ENCODE measurements at regions not wholly inside any gene's neighbourhood (a gene's known extent, or its start where the extent isn't known, plus 50 kb on each side); places are given as distances from the start of the nearest gene placed in this dataset.

DNA sequence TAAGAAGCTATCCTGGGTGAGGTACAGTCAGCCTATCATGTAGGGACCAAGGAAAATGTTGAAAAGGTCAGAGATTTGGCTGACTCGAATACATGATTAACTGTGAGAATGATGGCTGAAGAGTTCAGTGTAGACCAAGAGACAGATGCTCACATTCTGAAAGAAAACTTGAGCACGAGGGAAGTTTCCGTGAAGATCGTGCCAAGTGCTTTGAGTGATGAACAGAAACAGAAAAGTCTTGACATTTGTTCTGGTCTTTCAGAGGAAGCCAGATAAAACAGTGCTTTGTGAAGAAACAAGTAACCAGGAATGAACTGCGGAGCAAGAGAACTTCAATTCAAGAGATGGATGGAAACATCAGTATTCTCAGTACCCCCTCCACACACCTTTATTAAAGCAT lies 500.3 kb upstream of the SMIM21 start:
- Mint-ChIP-seq H3K4me3 (no peak overlapping the region), H3K27ac (no peak overlapping the region), H3K36me3 (ENCODE audit: low read depth) (no peaks in the 10 kb centered on the region), H3K27me3 (no peaks in the 10 kb centered on the region), H3K9me3 (no peaks in the 10 kb centered on the region), H3K4me1 (ENCODE audit: low read depth) (no peaks in the 10 kb centered on the region)
- Histone ChIP-seq H3K27me3 (ENCODE audit: control insufficient read depth in 1 of 2, insufficient read depth in 2 of 2, low read length in 2 of 2) (no peaks in the 10 kb centered on the region), H3K4me1 (ENCODE audit: insufficient read depth, low read length) (no peaks in the 10 kb centered on the region), H3K9me3 (ENCODE audit: control insufficient read depth in 1 of 2, insufficient read depth in 1 of 2, low read length in 2 of 2) (no peaks in the 10 kb centered on the region), H3K4me3 (ENCODE audit: low read length) (no peak overlapping the region), H3K27ac (ENCODE audit: low read depth in 1 of 2, low read length in 2 of 2) (no peak overlapping the region), H3K36me3 (ENCODE audit: insufficient read depth, low read length) (no peaks in the 10 kb centered on the region)
- TF ChIP-seq, protein P1, sequence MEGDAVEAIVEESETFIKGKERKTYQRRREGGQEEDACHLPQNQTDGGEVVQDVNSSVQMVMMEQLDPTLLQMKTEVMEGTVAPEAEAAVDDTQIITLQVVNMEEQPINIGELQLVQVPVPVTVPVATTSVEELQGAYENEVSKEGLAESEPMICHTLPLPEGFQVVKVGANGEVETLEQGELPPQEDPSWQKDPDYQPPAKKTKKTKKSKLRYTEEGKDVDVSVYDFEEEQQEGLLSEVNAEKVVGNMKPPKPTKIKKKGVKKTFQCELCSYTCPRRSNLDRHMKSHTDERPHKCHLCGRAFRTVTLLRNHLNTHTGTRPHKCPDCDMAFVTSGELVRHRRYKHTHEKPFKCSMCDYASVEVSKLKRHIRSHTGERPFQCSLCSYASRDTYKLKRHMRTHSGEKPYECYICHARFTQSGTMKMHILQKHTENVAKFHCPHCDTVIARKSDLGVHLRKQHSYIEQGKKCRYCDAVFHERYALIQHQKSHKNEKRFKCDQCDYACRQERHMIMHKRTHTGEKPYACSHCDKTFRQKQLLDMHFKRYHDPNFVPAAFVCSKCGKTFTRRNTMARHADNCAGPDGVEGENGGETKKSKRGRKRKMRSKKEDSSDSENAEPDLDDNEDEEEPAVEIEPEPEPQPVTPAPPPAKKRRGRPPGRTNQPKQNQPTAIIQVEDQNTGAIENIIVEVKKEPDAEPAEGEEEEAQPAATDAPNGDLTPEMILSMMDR (IDR thresholded peaks at IDR 0.05) = no peak
- ChIA-PET POLR2A (no interaction called here), CTCF (no interaction called here)
- intact Hi-C loops (cut with DNase I, micrococcal nuclease) = no loop called here
- no peak for DNase-seq
- ATAC-seq (ENCODE audit: poor library complexity) = no peak

DNA sequence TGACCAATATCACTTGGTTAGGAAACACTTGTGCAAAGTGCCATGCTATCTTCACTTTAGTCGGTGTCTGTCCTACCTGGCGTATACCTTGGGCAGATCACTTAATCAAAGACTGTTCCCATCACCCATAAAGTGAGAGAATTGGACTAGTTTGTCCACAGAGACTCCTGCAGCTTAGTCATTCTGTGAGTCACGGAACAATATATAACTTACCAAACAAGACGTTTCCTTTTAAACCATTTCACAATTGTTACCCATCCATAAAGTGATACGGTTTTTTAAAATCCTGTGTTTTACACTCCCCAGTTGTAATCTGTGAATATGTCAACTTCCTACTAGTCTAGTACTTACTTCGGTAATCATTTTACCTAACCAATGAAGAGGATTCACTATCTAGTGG lies 499.3 kb upstream of the SMIM21 start:
- Mint-ChIP-seq H3K27ac (no peak overlapping the region), H3K36me3 (ENCODE audit: low read depth) (no peaks in the 10 kb centered on the region), H3K27me3 (no peaks in the 10 kb centered on the region), H3K4me1 (ENCODE audit: low read depth) (no peaks in the 10 kb centered on the region), H3K4me3 (no peak overlapping the region), H3K9me3 (no peaks in the 10 kb centered on the region)
- intact Hi-C loops (cut with DNase I, micrococcal nuclease) = no loop called here
- no peak for DNase-seq
- TF ChIP-seq, protein P1 (IDR thresholded peaks at IDR 0.05) = no peak
- no peaks in the 10 kb centered on the region for H3K4me1 ChIP-seq (ENCODE audit: insufficient read depth, low read length)
- POLR2A ChIA-PET = no interaction called here
- CTCF ChIA-PET = no interaction called here
- no peak overlapping the region for H3K27ac ChIP-seq (ENCODE audit: low read depth in 1 of 2, low read length in 2 of 2)
- H3K27me3 ChIP-seq (ENCODE audit: control insufficient read depth in 1 of 2, insufficient read depth in 2 of 2, low read length in 2 of 2) = no peaks in the 10 kb centered on the region
- no peak for ATAC-seq (ENCODE audit: poor library complexity)
- H3K9me3 ChIP-seq (ENCODE audit: control insufficient read depth in 1 of 2, insufficient read depth in 1 of 2, low read length in 2 of 2) = no peaks in the 10 kb centered on the region
- no peak overlapping the region for H3K4me3 ChIP-seq (ENCODE audit: low read length)
- no peaks in the 10 kb centered on the region for H3K36me3 ChIP-seq (ENCODE audit: insufficient read depth, low read length)

DNA sequence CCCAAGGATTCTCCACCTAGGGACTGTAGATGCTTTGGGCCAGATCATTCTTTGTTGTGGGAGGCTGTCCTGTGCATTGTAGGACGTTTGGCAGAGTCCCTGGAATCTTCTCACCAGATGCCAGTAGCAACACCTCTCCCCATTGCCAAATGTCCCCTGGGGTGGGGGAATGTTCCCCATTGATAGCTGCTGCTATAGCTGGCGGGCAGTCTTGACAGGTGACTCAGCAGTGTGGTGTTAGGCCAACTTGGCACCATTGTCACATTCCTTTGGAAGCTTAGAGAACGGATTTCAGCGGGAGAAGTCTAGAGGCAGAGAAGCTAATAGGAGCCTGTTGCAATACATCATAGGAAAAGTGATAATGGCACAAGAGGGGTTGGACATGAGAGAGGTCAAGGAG lies 495.7 kb upstream of the SMIM21 start:
- POLR2A ChIA-PET = no interaction called here
- H3K27ac ChIP-seq (ENCODE audit: low read depth in 1 of 2, low read length in 2 of 2) = no peak overlapping the region
- H3K4me1 ChIP-seq (ENCODE audit: insufficient read depth, low read length) = no peaks in the 10 kb centered on the region
- no peaks in the 10 kb centered on the region for H3K27me3 ChIP-seq (ENCODE audit: control insufficient read depth in 1 of 2, insufficient read depth in 2 of 2, low read length in 2 of 2)
- DNase-seq (no peak), ATAC-seq (ENCODE audit: poor library complexity) (no peak)
- H3K36me3 Mint-ChIP-seq (ENCODE audit: low read depth) = no peaks in the 10 kb centered on the region
- no peaks in the 10 kb centered on the region for H3K9me3 ChIP-seq (ENCODE audit: control insufficient read depth in 1 of 2, insufficient read depth in 1 of 2, low read length in 2 of 2)
- no peaks in the 10 kb centered on the region for H3K4me1 Mint-ChIP-seq (ENCODE audit: low read depth)
- H3K36me3 ChIP-seq (ENCODE audit: insufficient read depth, low read length) = no peaks in the 10 kb centered on the region
- H3K4me3 ChIP-seq (ENCODE audit: low read length) = no peak overlapping the region
- no peaks in the 10 kb centered on the region for H3K9me3 Mint-ChIP-seq
- TF ChIP-seq, protein P1 (IDR thresholded peaks at IDR 0.05) = no peak
- intact Hi-C loops (cut with DNase I, micrococcal nuclease) = no loop called here
- CTCF ChIA-PET = no interaction called here
- H3K4me3 Mint-ChIP-seq = no peak overlapping the region
- H3K27ac Mint-ChIP-seq = no peak overlapping the region
- H3K27me3 Mint-ChIP-seq = peaks cover 4% of the 10 kb centered on the region
